ENCODE measurements at regions not wholly inside any gene's neighbourhood (a gene's known extent, or its start where the extent isn't known, plus 50 kb on each side); places are given as distances from the start of the nearest gene placed in this dataset.
"Not testable (repeated sequence)": the region's sequence is repeated elsewhere in the genome, so short reads cannot be mapped to it uniquely, and the experiment has no call there.

GRCh38 chr12:107144441-107144840 lies 51.1 kb upstream of the CRY1 start:
- DNase-seq (ENCODE audit: low read depth in 2 of 2): no peak

- DNase-seq (ENCODE audit: low read depth in 2 of 2): no peak
Measured at GRCh38 chr12:107144990-107145389, 51.6 kb upstream of the CRY1 start.

DNA sequence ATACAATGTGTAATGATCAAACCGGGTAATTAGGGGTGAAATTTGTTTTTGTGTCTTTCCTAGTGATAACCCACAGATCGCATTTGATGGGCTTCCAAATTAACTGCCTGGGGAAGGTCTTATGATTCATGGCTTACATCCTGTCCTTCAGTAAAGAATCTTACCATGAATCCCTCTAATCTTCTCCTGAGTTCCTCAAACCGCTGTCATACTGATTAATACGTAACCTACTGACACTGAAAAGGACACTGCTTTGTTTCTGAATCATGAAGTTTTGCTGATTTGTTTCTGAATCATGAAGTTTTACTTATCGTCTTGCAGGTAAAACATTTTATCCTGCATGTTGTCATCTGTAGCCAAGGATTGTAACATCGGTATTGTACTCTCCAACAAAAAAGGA lies 52.0 kb upstream of the CRY1 start:
- no peak for DNase-seq (ENCODE audit: low read depth in 2 of 2)

GRCh38 chr12:107148107-107148506 lies 54.8 kb upstream of the CRY1 start:
- no peak for DNase-seq (ENCODE audit: low read depth in 2 of 2)

GRCh38 chr12:107152315-107152714 lies 59.0 kb upstream of the CRY1 start:
- no peak for DNase-seq (ENCODE audit: low read depth in 2 of 2)

DNA sequence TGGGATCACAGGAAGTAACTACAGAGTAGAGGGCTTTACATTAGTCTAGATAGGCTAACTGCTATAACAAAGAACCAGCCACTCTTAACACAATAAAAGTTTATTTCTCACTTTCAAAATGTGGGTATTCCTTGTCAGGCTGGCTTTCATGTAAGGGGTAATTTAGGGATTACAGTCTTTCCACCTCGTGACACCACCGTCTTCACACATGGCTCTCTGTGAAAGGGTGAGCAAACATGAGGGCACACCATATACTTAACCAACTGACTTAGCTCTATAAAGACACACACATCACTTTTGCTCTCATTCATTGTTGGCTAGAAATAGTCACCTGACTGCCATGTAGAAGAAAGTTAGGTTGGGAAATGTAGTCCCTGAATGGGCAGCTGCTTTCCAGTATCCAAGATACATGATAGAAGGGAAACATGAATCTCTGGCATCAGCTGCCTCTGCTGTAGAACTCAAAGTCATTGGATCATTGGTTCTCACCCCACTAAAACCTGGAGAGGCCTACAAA lies 66.1 kb upstream of the CRY1 start:
- no peak for DNase-seq (ENCODE audit: low read depth in 2 of 2)

DNA sequence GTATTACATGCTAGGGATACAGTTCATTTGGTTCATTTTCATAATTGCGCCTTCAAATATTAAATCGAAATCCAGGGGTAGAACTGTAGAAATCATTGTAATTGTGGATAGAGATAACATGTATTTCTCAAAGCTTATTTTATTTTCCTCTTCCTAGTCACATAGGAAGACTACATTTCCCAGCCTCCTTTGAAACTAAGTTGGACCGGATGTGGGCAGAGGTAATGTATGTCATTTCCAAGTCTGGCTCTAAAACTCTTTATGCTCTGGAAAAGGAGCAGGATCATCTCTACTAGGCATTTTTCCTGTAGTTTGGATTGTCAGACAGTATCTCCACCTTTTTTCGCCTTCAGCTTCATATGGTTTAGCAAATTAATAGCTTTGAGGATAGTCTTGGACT lies 70.1 kb upstream of the CRY1 start:
- DNase-seq (ENCODE audit: low read depth in 2 of 2): no peak

DNA sequence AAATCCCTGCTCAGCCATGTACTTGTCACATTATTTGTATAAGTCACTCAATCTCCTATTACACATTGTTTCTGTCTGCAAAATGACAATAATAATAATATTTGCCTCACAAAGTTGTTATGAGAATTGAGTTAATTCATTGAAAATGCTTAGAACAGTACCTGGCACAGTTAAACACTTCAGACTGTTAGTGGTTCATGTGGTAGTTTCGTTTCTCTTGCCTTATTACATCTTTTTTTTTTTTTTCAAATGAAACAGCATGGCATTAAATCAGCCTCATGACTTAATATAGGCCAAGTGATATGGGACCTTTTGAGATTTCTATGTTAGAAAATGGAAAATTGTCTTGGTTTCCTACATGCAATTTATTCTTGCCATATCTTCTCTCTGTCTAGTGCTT lies 71.0 kb upstream of the CRY1 start:
- no peak for DNase-seq (ENCODE audit: low read depth in 2 of 2)

GRCh38 chr12:107165581-107165980 lies 72.2 kb upstream of the CRY1 start:
- DNase-seq (ENCODE audit: low read depth in 2 of 2): no peak

GRCh38 chr12:107167756-107168155 lies 74.4 kb upstream of the CRY1 start:
- DNase-seq (ENCODE audit: low read depth in 2 of 2): no peak

DNA sequence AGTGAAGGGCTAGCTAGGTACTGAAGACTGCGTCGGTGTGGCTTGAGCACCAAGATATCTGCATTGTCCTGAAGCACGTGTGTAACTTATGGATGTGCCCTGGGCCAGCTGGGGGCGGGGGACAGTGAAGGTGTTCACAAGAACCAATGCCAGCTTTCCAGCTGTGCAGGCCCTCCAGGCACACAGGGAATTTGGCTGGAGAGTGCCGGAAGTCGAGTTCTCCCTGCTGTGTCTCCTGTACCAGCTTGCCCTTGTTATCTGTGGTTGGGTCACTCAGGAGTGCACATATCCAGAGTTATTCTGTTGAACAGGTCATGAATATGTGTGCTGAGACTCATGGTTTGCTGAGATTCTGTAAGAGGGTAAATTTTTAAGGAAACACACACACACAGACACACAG lies 75.9 kb upstream of the CRY1 start:
- DNase-seq (ENCODE audit: low read depth in 2 of 2): no peak

DNA sequence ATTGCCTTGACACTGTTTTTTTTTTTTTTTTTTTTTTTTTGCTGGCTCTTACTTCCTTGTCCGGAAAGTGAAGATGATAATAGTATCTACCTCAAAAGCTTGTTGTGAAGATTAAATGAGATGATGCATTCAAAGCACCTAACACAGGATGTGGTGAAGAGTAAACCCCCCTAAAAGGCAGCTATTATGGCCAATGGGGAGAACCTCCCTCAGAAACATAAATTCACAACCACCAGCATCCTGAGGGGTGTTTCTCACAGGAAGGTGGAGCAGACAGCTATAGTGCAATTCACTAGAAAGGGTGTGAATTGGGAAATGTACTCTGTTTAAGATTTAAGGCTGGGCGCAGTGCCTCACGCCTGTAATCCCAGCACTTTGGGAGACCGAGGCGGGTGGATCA lies 85.4 kb upstream of the CRY1 start:
- no peak for DNase-seq (ENCODE audit: low read depth in 2 of 2)

- no peak for DNase-seq (ENCODE audit: low read depth in 2 of 2)
Measured at GRCh38 chr12:107179871-107180270, 86.5 kb upstream of the CRY1 start.

DNA sequence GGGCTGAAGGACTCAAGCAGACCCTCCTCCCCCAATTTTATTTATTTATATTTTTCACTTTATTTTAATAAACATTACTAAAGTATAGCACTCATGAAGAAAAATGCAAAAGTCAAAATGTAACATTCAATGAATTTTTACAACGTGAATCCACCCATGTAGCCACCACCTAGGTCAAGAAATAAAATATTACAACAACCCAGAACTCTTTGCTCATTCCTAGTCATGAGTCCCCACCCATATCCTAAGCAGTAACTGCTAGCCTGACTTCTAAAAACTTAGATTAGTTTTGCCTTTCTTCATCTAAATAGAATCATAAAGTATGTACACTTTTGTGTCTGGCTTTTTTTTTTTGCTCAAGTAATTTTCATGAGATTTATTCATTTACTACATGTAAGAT lies 86.9 kb upstream of the CRY1 start:
- no peak for DNase-seq (ENCODE audit: low read depth in 2 of 2)

DNA sequence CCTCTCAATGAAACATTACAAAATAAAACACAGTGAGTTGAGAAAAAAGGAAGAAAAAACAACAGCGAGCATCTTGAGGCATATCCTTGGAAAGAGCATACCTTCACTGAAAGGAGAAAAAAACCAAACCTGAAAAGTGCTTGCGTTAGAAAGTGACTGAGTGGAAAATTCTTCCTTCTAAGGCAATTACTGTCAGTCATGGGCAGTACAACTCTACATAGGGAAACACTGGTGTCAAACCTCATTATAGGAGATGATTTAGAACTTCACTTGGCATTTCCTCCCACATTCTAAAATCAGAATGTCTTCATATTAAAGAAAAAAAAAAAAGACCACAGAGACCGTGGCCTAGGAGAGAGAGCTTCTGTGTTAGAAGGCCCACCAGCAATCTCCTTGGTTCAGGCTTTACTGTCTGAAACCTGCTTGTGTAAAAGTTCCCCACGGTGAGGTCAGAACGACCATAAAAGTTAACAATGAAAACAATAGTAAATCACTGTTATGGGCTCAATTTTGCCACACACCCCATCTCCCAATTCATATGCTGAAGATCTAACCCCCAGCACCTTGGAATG lies 91.1 kb upstream of the CRY1 start:
- no peak for DNase-seq (ENCODE audit: low read depth in 2 of 2)

GRCh38 chr12:107196681-107197080 lies 103.3 kb upstream of the CRY1 start:
- no peak for DNase-seq (ENCODE audit: low read depth in 2 of 2)

- DNase-seq (ENCODE audit: low read depth in 2 of 2): no peak
Measured at GRCh38 chr12:107200394-107200793, 107.0 kb upstream of the CRY1 start.

- DNase-seq (ENCODE audit: low read depth in 2 of 2): peak; percentile 56 to 60
Measured at GRCh38 chr12:107207931-107208525, 114.7 kb upstream of the CRY1 start.

DNA sequence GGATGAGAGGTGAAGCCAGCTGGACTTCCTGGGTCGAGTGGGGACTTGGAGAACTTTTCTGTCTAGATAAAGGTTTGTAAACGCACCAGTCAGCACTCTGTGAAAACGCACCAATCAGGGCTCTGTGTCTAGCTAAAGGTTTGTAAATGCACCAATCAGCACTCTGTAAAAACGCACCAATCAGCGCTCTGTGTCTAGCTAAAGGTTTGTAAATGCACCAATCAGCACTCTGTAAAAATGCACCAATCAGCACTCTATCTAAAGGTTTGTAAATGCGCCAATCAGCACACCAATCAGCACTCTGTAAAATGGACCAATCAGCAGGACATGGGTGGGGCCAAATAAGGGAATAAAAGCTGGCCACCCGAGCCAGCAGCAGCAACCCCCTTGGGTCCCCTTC lies 116.4 kb upstream of the CRY1 start:
- DNase-seq (ENCODE audit: low read depth in 2 of 2): not testable (repeated sequence)

- not testable (repeated sequence) for DNase-seq (ENCODE audit: low read depth in 2 of 2)
Measured at GRCh38 chr12:107214373-107214773, 121.0 kb upstream of the CRY1 start.

DNA sequence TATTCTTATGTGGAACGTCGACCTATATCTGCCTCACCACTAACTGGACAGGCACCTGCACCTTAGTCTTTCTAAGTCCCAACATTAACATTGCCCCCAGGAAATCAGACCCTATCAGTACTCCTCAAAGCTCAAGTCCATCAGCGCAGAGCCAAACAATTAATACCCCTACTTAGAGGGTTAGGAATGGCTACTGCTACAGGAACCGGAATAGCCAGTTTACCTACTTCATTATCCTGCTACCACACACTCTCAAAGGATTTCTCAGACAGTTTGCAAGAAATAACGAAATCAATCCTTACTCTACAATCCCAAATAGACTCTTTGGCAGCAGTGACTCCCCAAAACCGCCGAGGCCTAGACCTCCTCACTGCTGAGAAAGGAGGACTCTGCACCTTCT lies 123.1 kb upstream of the CRY1 start:
- not testable (repeated sequence) for DNase-seq (ENCODE audit: low read depth in 2 of 2)

GRCh38 chr12:107219301-107219700 lies 126.0 kb upstream of the CRY1 start:
- no peak for DNase-seq (ENCODE audit: low read depth in 2 of 2)

DNA sequence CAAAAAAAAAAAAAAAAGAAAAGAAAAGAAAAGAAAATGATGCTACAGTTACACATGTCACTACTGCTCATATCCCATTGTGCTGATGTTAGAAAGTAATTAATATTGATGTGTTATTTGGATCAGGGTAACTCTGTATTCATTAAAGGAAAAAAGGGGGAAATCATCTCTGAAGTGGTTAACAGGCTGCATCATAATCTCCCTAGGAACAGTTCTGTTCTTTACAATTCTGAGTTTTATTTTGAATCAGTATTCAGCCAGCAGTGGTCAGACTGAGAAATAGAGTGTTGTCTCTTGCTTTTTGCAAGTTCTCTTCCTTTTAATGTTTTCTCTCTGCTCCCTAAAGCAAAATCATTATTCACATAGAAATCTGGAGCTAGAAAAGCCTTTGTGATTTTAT lies 128.6 kb upstream of the CRY1 start:
- DNase-seq (ENCODE audit: low read depth in 2 of 2): no peak

DNA sequence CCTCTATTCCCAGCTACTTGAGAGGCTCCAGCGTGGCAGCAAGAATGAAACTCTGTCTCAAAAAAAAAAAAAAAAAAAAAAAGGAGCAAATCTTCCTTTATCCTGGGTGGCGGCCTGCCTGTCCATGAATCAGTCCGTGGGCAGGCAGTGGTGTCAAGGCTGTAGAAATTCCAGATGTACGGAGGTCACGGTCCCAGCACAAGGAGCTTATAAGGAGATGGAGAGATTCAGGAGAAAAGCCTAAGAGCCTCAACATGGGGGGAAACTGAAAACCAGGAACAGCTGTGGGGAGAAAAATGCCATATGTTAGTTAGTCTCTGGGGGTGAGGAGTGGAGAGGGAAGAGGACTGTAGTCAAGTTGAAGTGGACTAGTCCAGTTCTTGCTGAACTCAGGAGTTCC lies 130.5 kb upstream of the CRY1 start:
- DNase-seq (ENCODE audit: low read depth in 2 of 2): no peak

Measured in fibroblast of skin of left biceps (primary cell).